Stimulated activated naive CD4-positive, alpha-beta T cell treated with Interleukin-2 at 50 U/mL for 16 hours (primary cell): ENCODE measurements at regions not wholly inside any gene's neighbourhood (a gene's known extent, or its start where the extent isn't known, plus 50 kb on each side); places are given as distances from the start of the nearest gene placed in this dataset.

ENCODE experiments used
- DNase-seq: peaks from one replicate; lab custom pipeline; 2025; lab: John Stamatoyannopoulos, UW

DNA sequence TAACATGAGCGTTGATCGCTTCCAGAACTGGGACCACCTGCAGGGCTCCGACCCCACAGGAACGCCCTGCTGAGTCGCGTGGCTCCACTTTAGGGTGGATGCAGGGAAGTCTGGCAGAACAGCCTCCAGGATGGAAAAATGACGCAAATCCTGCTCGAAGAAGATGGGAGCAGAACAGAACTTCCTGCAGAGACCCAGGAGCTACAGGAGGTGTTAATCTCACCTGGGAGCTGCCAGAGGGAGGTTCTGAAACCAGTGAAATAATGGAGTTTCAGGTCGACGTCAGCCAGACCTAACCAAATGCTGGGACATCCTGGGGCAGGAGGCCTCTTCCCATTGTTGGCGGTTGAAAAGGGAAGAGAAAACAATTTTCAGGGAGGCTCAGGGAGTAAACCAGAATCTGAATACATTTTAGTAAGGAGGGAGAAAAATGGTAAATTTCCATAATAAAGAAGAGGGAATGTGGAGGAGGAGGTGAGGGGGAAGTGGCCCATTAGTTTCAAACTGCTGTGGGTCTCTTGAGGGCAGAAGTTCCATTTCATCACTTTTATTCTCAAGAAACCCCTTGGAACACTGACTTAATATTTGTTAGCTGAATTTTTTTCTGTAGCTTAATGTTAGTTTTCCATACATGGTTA is 558.4 kb upstream of the CDH4 start:
- no peak for DNase-seq

DNA sequence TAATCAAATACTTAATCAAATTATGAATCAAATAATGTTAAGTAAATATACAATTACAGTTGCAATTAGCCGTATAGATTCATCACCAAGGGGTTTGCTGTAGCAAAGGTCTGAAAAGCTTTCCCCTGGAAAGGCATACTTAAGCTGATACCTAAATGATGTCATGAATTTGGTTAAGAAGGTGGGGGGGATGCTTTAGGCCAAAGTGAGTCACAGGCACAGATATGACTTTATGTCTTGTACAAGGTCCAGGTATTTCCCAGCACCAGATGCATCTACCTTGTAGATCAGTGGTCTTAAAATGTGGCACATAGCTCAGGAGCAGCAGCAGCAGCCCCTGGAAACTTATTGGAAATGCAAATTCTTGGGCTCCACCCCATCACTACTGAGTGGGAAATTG is 557.3 kb upstream of the CDH4 start:
- DNase-seq = no peak

- DNase-seq = no peak
These were observed 556.6 kb upstream of the CDH4 start for GRCh38 chr20:60695226-60696000.

GRCh38 chr20:60697252-60697651 is 554.8 kb upstream of the CDH4 start:
- no peak for DNase-seq

GRCh38 chr20:60700728-60701127 is 551.3 kb upstream of the CDH4 start:
- no peak for DNase-seq

DNA sequence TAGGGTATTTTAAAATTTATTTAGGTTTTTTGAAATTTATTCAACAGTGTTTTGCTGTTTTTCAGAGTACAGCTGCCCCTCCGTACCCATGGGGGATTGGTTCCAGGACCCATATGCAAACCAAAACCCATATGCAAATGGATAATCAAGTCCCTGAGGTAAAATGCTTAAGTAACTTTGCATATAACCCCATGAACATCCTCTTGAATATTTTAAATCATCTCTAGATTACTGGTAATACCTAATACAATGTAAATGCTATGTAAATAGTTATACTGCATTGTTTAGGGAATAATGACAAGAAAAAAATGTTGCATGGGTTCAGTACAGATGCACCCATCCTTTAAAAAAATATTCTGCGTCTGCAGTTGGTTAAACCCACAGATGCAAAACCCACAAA is 547.9 kb upstream of the CDH4 start:
- DNase-seq = no peak

GRCh38 chr20:60713396-60713795 is 538.7 kb upstream of the CDH4 start:
- DNase-seq = no peak

DNA sequence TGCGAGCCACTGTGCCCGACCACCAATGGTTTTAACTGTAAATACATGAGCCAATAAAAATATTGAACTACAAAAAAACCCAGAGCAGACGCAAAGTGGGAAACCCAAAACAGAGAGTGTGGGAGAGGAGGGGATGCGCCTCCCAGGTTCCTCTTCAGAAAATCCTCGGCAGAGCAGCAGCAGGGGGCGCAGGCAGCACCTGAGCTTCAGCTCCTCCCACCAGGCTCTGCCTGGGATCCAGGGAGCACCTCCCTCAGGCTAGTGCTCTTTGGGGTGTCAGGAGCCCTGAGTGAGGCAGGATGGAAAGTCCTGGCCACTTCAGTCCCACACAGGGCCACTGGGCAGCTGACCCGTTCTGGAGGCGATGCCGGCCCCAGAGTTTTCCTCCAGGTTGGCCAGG is 536.9 kb upstream of the CDH4 start:
- DNase-seq = no peak

DNA sequence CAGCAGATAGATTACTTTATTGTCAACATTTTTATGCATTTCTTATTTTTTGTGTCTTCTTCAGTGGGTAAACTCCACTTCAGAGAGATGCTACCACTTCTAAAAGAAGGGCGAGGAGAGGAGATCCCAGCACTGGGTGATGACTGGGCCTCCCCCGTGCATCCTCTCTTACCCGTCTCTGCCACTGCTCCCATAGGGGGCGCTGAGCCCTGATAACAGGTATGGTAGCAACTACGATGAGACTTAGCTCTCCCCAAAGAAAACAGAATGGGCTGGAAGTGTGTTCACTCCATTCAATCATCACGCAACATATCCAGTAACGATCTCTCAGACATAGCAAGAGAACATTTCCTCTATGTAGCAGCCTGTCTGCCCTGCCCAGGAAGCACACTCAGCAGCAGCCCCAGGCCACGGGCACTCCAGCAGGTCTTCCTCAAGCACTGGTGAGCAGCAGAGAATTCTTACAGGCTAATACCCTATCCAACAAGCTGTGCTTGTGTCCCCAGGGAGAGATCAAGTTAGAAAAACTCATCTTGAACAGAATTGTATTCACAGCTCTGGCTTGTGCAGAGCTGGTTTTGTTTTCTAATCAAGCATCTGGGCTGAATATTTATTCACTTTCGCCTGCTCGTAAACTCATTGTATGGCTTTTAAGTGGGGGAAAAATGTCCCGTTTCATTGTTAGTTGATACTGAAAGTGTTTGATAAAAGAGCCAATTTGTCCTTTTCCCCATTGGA is 533.1 kb upstream of the CDH4 start:
- DNase-seq = no peak

GRCh38 chr20:60725311-60725906 is 526.7 kb upstream of the CDH4 start:
- DNase-seq = no peak

DNA sequence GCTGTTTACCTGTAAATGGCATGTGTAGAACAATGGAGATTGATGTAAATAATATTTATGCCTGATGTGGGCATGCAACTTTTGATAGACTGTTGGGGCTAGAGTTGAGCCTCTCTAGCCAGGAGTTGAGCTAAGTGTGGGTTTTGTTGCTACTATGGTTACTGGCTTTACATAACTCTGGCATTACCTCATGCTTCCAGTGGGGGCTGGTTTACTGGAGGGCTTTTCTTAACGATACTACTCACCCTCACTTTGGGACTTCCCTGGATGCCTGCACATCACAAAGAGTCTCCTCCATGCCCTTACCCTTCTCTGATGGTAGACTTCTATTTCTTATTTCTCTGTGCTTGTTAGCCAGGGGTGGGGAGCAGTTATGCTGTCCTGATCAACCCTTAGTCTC is 524.6 kb upstream of the CDH4 start:
- DNase-seq = no peak

GRCh38 chr20:60728705-60729104 is 523.4 kb upstream of the CDH4 start:
- no peak for DNase-seq

DNA sequence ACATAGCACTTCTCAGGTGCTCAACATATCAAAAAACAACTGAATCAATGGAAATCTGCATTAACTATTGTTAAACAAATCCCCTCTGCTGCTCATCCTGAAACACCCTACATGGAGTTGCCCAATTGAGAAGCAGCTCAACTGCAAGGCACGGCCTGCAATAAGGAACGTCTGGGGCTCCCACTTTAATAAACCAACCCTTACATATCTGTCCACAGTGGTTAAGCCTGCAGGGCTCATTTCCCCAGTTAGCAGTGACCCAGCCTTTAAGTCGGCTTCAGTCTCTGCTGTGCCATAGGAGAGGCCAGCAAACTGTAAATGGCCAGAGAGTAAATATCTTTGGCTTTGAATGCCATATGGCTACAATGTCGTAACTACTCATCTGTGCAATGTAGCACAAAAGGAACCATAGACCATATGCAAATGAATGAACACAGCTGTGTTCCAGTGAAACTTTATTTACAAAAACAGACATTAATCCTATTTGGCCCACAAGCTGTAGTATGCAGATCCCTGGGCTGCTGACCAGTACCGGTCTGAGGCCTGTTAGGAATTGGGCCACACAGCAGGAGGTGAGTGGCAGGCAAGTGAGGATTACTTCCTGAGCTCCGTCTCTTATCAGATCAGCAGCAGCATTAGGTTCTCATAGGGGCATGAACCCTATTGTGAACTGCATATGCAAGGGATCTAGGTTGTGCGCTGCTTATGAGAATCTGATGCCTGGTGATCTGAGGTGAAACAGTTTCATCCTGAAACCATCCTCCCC is 522.7 kb upstream of the CDH4 start:
- no peak for DNase-seq

- DNase-seq = no peak
These were observed 519.7 kb upstream of the CDH4 start for GRCh38 chr20:60732322-60732721.

DNA sequence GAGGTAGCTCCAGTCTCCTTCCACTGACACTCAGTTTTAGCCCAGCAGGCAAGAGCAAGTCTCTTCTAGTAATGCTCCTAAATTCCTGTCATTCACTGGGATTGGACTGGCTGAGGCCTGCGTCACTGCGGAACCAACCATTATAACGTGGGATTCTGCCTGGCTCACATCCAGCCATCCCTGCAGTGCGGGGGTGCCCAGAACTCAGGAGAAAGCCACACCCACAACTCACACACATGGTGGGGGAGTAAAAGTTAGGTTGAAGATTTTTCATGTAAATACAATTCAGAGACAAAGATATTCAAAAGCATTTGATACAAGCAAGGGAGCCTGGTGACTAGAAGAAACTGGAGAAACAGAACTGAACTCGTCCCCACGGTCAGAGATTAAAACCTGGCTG is 504.0 kb upstream of the CDH4 start:
- no peak for DNase-seq

GRCh38 chr20:60749804-60750602 is 502.1 kb upstream of the CDH4 start:
- DNase-seq = no peak

- DNase-seq = no peak
These were observed 501.2 kb upstream of the CDH4 start for GRCh38 chr20:60750909-60751308.

DNA sequence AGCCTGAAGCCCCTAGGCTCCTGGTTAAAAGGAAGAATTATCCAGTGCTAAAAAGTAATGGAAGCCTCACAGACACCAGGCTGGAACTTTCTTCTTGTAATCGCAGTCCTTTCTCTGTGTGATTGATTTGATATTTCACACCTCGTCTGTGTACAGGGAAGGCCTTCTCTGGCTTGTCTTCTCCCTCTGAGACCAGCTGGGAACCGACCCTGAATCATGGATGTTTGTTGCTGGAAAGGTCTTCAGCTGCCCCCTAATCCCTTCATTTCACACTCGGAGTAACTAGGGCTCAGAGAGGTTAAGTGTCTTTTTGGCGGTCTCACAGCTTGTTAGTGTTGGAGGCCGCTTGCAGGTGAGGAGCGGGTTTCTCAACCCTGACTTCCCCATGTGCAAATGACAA is 500.2 kb upstream of the CDH4 start:
- DNase-seq = no peak

DNA sequence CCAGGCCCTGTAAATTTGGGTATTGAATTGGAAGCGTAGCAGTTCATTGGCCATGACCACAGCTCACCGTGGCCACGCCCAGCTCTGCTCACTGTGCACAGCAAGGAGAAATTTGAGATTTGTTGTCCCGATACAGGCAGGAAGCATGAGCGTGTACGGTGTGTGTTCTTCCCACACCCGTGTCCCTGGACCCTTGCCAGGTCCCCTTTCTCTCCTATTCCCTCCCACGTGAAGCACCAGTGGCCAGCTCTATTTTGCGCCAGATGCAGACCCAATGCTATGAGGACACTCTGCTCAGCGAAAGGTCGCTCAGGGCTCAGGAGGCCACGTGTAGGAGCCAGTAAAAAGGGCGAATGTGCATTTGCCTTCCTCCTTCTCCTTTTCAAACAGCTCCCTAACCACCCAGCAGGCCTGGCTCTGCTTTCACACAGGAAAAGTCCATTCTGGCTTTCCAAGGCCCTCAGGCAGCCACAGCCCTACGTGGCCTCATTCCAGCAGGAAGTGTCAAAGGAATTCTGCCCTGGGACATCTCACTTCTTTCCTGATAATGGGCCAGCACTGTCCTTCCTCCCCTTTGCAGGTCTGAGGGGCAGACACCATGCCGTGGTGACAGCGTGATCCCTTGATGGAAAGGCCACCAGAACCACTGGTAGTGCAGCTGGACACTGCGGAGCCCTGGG is 499.2 kb upstream of the CDH4 start:
- no peak for DNase-seq

GRCh38 chr20:60754856-60755255 is 497.2 kb upstream of the CDH4 start:
- DNase-seq = no peak

GRCh38 chr20:60759651-60760050 is 492.4 kb upstream of the CDH4 start:
- no peak for DNase-seq
